Fibroblast of lung (primary cell): ENCODE measurements at regions not wholly inside any gene's neighbourhood (a gene's known extent, or its start where the extent isn't known, plus 50 kb on each side); places are given as distances from the start of the nearest gene placed in this dataset.

Source experiments
- CTCF ChIP-seq, 2 donors: IDR thresholded peaks in 1 of 2; conservative IDR thresholded peaks in 1 of 2; 1 replicate in 1 of 2; 2 replicates in 1 of 2; pipeline ENCODE4 v1.5.1; 2011 to 2012; ENCODE audit warnings: low read length in 2 of 2, control low read depth in 1 of 2, inconsistent platforms in 1 of 2, low read depth in 1 of 2, mild to moderate bottlenecking in 1 of 2
- EZH2 ChIP-seq: IDR thresholded peaks from 2 replicates; pipeline ENCODE4 v1.5.1; 2012; ENCODE audit warnings: low read length, control low read depth, mild to moderate bottlenecking; ENCODE audit errors: missing control alignments

GRCh38 chr5:6948562-6948961, 235.3 kb downstream of the TENT4A start:
- TF ChIP-seq CTCF (conservative IDR thresholded peaks at IDR 0.05 in 1 of 2, IDR thresholded peaks at IDR 0.05 in 1 of 2; ENCODE audit: low read depth in 1 of 2, low read length in 2 of 2), result no peak
- no peak for TF ChIP-seq EZH2
